ENCODE measurements at regions not wholly inside any gene's neighbourhood (a gene's known extent, or its start where the extent isn't known, plus 50 kb on each side); places are given as distances from the start of the nearest gene placed in this dataset.
"Not testable (repeated sequence)": the region's sequence is repeated elsewhere in the genome, so short reads cannot be mapped to it uniquely, and the experiment has no call there.

DNA sequence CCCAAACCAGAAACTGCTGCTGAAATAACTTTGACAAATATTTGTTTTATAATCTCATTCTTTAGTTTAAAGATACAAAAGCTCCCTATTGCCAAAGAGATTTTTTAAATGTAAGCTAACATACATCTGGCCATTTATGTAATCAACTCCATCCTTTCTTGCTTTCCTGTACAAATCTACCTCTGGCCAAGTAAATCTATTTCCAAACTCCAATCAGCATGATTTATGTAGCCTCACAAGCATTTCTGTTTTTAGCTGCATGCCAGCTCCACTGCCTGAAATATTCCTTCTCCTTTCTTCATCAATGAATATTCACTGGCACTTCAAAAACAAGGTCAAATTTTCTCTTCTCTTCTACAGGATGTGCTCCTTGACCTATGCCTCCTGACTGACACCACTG is 80.0 kb downstream of the SHOX2 start:
- no peak for DNase-seq

DNA sequence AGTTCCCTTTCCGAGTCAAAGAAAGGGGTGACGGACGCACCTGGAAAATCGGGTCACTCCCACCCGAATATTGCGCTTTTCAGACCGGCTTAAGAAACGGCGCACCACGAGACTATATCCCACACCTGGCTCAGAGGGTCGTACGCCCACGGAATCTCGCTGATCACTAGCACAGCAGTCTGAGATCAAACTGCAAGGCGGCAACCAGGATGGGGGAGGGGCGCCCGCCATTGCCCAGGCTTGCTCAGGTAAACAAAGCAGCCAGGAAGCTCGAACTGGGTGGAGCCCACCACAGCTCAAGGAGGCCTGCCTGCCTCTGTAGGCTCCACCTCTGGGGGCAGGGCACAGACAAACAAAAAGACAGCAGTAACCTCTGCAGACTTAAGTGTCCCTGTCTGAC is 86.3 kb downstream of the SHOX2 start:
- DNase-seq, result not testable (repeated sequence)

DNA sequence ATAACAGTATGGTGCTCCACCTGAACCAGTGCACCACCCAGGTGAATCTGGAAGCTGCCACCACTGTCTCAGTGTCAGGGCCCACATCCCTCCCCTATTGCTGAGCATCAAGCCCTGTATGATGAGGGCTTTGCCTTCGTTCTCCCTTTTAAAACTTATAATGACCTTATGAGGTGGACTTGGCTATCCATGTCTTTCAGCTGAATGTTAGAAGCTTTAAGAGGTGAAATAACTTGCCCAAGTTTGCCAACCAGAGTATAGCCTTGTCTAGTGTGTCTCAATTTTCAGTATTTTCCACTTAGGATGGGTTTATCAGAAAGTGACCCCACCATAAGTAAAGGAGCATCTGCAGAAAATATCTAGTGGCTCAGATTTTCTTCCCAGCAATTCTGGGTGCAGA is 87.8 kb downstream of the SHOX2 start:
- DNase-seq, result no peak

DNA sequence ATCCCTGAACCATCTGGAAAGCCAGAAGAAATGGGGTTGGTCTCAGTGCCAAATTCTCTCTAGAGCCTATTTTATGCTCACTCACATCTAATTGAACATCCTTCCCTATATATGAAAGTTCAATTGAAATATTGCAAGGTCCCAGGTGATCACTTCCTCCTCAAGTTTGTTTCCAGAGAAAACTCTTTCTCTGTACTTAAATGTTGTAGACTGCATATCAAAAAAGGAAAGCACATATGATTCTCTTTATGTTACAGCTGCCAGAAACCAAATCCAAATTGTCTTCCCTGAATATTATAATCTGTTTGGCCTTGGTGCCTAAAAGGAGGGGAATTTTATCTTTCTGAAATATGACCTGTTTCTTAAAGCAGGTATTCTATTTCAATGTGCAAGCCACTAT is 93.3 kb downstream of the SHOX2 start:
- DNase-seq, result no peak

DNA sequence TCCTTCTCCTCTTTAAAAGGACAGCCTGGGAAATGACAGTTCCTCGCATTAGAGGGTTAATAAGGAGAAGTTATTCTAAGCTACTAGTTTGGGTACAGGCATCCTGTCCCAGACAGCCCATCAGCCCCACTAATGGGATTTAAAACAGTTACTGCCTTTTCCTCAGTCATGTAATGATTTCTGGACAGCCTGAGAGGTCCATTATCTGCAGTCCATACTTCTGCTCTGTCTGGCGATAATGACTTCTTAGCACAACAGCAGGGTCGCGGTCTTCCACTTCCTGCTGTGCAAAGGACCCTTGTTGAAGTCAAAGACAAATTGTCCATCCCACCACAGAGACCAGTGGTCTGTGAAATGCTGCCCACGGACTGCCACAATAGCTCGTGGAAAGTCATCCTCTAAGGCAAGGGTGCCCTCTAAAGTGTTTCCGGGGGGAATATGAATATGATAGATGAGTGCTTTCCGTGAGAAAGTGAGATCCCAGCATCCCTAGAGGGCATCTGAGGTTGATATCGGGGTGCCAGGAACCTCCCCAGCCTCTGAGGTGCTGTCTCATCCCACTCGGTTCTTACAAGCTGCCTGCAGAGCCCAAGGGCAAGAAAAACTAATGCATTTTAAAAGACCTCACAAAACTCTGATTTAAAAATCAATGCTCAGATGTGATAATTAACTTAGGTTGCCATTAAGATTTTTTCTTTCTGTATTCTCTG is 100.7 kb downstream of the SHOX2 start:
- DNase-seq, result no peak

DNA sequence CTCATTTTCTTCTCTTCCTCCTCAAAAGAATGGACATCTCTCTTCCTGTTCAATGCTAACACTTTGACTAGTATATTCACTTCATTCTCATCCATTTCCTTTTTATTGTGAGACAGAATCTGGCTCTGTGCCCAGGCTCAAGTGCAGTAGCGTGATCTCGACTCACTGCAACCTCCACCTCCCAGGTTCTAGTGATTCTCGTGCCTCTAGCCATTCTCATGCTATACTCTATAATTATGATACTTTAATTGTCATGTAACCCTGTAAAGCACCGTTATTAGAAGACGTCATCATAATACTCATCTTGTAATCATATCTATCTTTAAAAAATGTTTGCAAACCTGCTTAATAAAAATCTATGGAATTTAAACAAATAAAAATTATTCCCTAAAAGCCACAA is 107.0 kb downstream of the SHOX2 start:
- DNase-seq, result no peak

DNA sequence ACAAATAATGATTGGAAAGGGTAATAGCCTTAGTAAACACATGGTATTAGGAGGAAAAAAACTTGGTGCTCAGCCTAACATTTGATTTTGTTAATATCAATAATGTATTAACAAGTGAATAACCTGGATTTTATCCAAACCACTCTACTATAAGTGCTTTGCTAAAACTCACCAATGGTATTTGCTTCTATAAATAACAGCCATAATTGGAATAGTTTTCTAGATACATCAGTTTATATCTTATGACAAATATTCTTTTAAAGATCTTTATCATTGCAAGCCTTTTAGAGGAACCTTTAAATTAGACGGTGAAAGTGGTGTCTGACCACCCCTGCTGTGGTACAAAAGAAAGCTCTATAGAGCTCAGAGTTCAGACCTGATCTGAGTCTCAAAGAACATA is 123.9 kb downstream of the SHOX2 start:
- DNase-seq, result no peak

DNA sequence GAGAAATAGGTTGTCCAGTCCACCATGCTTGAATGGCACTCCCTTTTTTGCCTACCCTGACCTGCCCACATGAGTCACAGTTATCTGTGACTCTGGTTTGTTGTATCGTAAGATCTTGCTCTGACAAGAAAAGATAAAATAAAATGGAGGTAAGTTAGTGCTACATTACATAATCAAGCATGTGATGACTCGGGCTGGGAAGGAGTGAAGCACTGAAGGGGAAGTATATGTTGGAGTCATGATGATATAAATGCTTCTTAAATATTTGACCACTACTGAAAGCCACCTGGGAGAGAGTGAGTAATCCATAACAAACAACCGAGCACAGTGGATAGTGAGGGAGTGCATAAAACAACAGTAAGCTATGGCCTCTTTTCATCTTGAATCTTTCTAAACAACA is 124.4 kb downstream of the SHOX2 start:
- DNase-seq, result no peak

DNA sequence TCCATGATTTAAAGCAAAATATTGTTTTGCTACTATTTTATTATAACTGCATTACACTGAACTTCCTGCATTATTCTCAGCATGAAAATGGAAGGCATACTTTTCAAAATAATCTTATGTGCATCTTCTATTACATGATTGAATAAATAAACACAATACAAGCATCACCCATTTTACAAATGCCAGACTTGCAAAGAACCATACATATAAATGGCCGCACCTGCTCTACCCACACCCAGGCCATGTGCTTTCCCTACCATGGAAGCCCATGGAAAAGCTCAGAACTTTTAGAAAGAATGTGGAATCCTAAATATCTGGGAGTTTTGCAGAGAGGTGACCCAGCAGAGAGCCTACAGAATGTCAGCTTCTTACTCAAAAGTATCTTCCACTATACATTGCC is 127.2 kb downstream of the SHOX2 start:
- DNase-seq, result no peak

DNA sequence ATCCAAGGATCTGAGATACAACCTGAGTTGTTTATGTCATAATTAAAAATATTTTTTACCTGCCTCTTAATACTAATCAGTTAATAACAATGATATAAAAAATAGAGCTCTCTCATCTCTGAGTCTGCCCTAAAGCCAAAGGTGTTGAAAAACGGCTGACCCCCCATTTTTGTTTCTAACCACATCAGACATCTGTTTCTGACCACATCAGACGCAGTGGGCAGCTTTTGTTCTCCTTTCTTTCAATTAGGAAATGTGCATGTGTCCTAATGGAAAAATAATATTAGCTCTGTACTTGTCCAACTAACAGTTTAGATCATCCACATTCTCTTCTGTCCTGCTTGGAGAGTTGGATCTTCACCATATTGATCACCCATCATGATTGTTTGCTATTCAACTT is 144.6 kb downstream of the SHOX2 start:
- no peak for DNase-seq

DNA sequence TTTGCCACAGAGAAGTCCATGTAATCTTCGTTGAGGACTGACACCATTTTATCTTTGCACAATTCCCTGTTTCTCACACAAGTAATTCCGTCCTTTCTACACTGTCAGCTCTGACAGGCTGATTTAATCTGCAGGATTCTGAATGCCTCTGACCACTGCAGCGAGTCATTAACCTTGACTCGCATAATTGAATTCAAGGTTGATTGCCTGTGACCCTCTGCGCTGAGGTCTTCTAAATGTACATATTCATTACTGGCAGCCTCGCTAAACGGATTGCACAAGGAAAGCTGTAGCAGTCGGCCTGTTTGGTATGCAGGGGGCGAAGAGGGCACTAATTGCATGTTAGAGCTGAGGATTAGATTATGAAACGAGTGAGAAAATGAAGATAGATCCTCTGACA is 147.8 kb downstream of the SHOX2 start:
- DNase-seq, result no peak

DNA sequence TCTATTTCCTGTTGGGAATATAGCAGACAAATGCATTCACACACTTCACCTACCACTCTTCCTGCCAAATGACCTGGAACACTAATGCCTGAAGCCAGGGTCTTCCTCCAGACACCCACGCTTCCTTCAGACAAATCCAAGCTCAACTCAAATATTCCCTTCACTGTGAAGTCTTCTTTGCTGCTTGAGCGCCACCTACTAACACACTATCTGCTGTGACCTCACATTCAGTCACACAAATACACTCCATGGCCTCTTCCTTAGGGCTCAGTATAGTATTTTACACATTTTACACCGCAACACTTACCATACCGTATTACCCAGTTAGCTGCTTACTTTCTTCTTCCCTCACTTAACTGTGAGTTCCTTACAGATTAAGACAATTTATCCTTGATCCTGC is 149.4 kb downstream of the SHOX2 start:
- no peak for DNase-seq

DNA sequence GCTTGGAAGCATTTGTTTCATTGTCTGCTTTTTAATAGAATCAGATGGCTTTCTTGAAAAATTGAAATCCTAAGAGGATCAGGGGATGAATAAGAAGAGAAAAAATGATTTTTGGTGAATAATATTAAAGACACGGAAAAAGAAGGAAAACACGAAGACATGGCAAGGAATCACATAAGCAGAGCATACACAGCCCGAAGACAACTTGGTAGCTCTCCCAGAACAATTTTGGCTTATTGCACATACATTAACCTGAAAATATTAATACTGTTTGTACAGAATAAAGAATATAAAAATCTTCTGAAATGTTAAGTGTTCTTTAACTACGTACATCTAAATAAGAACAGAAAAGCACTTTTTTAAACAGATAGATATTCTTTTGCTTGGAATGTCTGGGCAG is 150.0 kb downstream of the SHOX2 start:
- no peak for DNase-seq

DNA sequence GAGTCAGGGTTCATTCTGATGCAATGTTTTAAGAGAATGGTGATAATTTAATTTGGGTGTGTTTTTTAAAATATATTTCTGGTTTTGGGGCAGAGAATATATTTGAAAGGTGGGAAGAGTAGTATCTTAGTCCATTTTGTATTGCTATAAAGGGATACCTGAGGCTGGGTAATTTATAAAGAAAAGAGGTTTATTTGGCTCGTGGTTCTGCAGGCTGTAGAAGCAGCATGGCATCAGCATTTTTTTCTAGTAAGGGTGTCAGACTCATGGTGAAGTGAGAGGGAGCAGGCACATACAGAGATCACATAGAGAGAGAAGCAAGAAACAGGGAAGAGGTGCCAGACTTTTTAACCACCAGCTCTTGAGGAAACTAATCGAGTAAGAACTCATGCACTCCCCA is 152.7 kb downstream of the SHOX2 start:
- DNase-seq, result no peak

DNA sequence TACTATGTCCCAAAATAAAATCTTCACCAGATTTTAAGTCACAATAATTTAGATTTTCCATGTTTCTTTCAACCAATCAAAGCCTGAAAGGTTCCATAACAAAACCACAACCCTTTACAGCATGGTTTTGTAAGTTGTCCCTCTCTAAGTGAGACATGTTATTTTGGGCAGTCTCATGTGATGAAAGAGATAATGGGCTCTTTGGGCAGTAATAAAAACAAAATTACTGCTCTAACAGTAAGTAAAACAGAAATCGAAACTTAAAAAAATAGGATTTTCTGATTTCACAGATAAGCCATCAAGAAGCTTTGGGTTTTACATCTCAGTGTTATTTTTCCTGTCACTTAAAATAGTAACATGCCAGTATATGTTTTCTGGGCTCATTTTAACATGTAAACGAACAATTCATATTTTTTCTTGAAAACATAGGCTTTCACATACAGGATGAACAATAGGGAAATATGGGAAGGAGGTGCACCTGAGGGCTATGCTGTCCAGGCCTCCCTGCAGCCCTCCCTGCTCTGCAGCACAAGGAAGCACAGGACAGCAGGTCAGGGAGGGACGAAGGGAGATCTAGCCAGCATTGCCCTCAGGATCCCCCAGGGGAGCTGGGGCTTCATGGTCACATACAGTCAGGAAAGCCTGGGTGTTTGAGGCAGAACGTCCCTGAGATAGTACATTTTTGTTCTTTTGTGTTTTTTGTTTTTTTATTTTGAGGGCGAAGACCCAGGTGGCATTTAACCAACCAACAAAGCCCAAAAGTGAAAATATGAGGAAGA is 157.4 kb downstream of the SHOX2 start:
- DNase-seq, result no peak

DNA sequence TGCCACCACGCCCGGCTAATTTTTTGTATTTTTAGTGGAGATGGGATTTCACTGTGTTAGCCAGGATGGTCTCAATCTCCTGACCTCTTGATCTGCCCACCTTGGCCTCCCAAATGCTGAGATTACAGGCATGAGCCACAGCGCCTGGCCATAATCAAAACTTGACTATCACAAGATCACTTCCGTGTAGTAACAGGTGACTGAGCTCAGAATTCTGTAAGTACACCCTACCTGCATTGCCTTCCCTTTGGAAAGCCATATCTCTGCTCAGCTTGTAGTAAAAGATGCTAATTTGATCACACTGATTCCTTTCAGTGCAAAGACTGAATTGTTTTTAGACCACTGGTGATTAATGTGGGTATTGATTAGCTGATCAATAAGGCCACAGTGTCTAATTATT is 167.1 kb downstream of the SHOX2 start:
- no peak for DNase-seq

DNA sequence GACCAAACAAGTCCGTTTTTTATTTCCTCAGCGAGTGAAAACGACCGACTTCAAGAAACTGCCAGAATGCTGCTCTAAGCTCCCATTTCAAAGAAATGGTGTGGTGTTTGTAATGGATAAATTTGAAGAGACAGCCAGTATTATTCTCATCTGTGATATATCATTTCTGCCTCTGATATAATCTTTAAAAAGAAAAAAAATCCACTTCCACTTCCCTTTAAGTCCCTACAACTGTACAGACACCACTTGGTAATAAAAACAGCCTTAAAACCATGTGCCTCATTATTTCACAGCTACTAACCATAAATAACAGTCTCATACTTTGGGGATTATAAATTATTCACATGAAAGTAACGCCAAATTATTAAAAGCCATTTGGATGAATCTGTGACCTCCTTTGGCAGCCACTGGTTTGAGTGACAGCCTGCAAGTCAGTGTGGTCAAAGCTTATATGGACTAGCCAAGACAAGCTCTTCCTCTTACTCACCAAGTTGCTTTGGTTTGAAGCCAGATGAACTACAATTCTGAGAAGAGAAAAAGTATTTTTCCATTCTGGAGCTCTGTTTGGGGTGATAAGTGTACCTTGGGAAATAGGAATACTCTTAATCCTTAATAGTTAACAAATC is 168.0 kb downstream of the SHOX2 start:
- no peak for DNase-seq

DNA sequence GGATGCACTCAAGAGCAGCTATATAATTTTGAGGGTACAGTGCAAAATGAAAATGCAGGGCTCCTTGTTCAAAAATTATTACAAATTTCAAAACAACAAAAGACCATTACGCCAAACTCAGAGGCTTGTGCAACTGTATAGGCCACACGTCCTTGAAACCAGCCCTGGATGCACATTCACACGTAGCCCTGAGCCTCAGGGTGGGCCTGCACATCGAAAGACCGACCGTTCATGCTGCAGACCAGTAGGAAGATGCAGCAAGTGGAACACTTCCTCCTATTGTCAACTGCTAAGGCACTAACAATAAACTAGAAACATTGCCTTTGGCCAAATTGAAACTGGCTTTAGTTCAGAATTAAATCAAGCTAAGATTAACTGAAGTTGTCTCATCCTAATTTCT is 174.7 kb downstream of the SHOX2 start:
- no peak for DNase-seq

DNA sequence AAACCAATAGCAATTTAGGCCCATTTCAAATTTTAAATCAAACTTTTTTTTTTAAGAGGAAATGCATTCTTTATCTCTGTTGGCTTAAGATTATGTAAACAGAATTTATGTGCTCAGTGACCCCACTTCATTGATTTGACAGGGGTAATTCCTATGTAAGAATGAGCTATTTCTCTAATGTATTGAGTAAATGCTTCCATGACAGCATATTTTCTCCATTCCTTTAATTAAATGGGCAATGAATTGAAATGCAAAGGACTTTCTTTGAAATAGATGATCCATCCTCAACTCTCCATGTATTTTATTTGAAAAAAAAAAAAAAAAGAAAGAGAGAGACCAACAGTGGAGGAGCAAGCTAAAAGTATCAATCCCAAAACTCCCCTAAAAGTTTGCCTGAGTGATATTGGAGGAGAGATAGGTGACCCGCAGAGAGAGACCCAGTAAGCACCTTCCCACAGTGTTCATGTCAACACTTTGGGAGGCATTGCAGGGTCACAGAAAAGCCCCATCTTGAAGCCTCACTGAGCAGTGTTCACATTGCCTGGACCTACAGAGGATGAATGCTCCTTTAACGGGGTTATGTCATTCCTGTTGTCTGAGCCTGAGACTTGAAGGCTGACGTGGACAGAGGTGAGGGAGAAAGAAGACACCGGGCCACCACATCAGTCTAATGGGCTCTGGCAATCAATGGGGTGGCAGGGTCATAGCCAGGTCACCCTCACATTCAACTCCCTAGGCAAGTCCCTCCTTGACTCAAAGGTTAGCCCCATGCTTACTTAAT is 176.0 kb downstream of the SHOX2 start:
- no peak for DNase-seq

DNA sequence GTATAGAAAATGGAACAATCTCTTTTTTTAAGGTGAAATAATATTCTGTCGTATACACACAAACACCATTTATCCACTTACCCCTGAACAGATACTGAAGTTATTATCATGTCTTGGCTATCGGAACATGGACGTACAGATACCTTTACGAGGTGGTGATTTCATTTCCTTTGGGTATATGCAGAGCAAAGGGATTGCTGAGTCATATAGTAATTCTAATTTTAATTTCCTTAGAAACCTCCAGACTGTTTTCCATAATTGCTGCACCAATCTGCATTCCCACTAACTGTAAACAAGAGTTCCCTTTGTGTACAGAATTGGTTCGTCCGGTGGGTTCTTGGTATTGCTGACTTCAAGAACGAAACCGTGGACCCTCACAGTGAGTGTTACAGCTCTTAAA is 179.4 kb downstream of the SHOX2 start:
- no peak for DNase-seq

DNA sequence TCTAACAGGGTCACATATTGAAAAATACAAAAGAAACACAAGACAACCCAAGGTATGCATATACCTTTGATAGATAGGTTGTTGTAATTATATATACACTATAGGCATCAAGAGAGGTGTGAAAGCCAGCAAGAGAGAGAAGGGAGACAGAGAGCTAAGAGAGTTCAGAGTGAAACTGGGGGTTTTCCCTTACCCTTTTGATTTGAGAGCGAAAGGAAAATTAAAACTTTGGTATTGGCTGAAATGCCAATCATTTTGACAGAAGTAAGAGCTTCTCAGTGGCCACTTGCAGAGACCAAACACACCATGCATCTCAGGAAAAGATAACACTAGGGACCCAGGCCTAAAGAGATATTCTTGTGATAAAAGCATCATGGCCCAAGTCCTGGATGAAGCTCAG is 183.6 kb downstream of the SHOX2 start:
- no peak for DNase-seq

DNA sequence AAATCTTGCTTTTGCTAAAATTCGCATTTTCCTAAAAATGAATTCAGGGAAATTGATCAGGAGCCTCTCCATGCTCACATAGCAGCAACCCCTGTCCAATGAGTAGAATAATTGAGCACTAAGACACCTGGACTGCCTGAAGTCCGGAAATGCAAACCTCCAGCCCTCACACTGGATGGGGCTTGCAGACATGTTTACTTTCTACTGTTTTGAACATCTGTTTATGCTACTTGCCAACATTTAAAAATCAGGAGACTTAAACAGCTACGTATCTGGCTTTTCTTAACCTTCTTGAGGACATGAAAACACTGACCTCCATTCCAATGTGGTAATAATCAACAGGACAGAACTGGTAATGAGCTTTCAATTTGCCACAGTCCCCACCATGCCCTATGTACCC is 184.4 kb downstream of the SHOX2 start:
- DNase-seq, result no peak

All from left hindlimb (tissue), 1 donor.